Karpas-422 (cell line): ENCODE measurements at regions not wholly inside any gene's neighbourhood (a gene's known extent, or its start where the extent isn't known, plus 50 kb on each side); places are given as distances from the start of the nearest gene placed in this dataset.
"Not testable (repeated sequence)": the region's sequence is repeated elsewhere in the genome, so short reads cannot be mapped to it uniquely, and the experiment has no call there.

Source experiments
- DNase-seq: peaks from one replicate; pipeline ENCODE4 v3.0.0-alpha.2; 2015
- H2AFZ ChIP-seq: fragments of 200-600 bp; sonication (generic); 2 replicates; pipeline ENCODE4 v1.6.1; 2014; ENCODE audit warnings: antibody characterized with exemption, low read length, mixed read lengths
- H3K27ac ChIP-seq: fragments of 200-600 bp; sonication (generic); 2 replicates; pipeline ENCODE4 v1.5.1; 2014; ENCODE audit warnings: mild to moderate bottlenecking, low read length, moderate library complexity
- H3K27me3 ChIP-seq: fragments of 200-600 bp; sonication (generic); 2 replicates; pipeline ENCODE4 v1.6.1; 2014; ENCODE audit warnings: low read length, mixed read lengths
- H3K36me3 ChIP-seq: fragments of 200-600 bp; sonication (generic); 2 replicates; pipeline ENCODE4 v1.6.1; 2014; ENCODE audit warnings: low read length, mixed read lengths; ENCODE audit not compliant: insufficient read depth
- H3K4me1 ChIP-seq: fragments of 200-600 bp; sonication (generic); 2 replicates; pipeline ENCODE4 v1.6.1; 2014; ENCODE audit warnings: mild to moderate bottlenecking, low read length, mixed read lengths
- H3K4me2 ChIP-seq: fragments of 200-600 bp; sonication (generic); 2 replicates; pipeline ENCODE4 v1.6.1; 2014; ENCODE audit warnings: low read length, low read depth, mild to moderate bottlenecking; ENCODE audit not compliant: poor library complexity, severe bottlenecking
- H3K4me3 ChIP-seq: fragments of 200-600 bp; sonication (generic); 2 replicates; pipeline ENCODE4 v1.5.1; 2014; ENCODE audit warnings: mild to moderate bottlenecking, antibody characterized with exemption, low read length, mixed read lengths
- H3K79me2 ChIP-seq: fragments of 200-600 bp; sonication (generic); 2 replicates; pipeline ENCODE4 v1.6.1; 2014; ENCODE audit warnings: mild to moderate bottlenecking, low read length, mixed read lengths
- H3K9ac ChIP-seq: fragments of 200-600 bp; sonication (generic); 2 replicates; pipeline ENCODE4 v1.6.0; 2014; ENCODE audit warnings: low read length
- H3K9me2 ChIP-seq: fragments of 200-600 bp; sonication (generic), shearing (Covaris generic); replicated peaks from 2 replicates; pipeline ENCODE4 v1.6.0; 2014; ENCODE audit warnings: mild to moderate bottlenecking, low read length, moderate library complexity; ENCODE audit not compliant: insufficient read depth
- H3K9me3 ChIP-seq: fragments of 300-700, 200-600 bp; sonication (generic); 2 replicates; pipeline ENCODE4 v1.6.1; 2014; ENCODE audit warnings: low read length, mixed read lengths
- H4K20me1 ChIP-seq: fragments of 200-600 bp; sonication (generic); 2 replicates; pipeline ENCODE4 v1.6.1; 2014; ENCODE audit warnings: mild to moderate bottlenecking, antibody characterized with exemption, low read length, low read depth; ENCODE audit not compliant: insufficient read depth

GRCh38 chr2:137897082-137897481, 67.2 kb upstream of the HNMT start:
- Histone ChIP-seq H3K27me3 (no peaks in the 10 kb centered on the region), H3K36me3 (no peaks in the 10 kb centered on the region), H3K9ac (no peak overlapping the region), H3K79me2 (no peaks in the 10 kb centered on the region), H3K9me3 (no peaks in the 10 kb centered on the region), H3K4me2 (no peak overlapping the region), H4K20me1 (no peaks in the 10 kb centered on the region), H3K4me1 (no peaks in the 10 kb centered on the region), H2AFZ (no peak overlapping the region), H3K27ac (no peak overlapping the region), H3K4me3 (no peak overlapping the region), H3K9me2 (no peaks in the 10 kb centered on the region)
- DNase-seq, result no peak

DNA sequence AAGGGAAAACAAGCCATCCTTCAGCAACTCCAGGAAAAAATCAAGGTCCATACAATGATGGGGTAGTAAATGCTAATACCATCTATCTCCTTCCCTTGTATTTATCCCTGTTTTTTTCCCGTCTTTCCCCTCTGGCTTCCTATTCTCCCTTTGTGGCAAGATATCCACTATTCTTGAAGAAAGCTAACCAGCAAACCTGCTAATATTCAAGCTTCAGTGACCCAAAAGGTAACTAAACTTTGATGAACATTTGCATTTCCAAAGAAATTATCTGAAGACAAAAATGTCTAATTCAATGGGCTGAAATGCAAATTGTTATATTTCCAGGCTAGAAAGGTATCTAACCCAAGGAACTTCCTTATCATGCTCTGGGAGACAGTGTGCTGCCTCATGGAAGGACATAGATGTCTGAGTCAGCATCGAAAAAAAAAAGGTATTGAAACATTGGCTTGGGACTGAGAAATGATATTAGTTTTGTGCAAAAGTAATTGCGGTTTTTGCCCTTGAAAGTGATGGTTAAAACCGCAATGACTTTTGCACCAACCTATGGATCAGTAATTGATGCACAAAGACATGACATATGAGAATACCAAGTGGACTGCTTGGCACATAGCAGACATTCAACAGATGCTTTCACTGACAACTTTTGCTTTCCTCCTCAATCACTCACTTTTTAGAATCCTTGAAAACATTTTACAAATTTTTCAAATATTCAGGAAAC, 63.7 kb upstream of the HNMT start:
- Histone ChIP-seq H3K79me2 (no peaks in the 10 kb centered on the region), H2AFZ (no peak overlapping the region), H3K27ac (no peak overlapping the region), H3K4me3 (no peak overlapping the region), H3K36me3 (no peaks in the 10 kb centered on the region), H3K9me3 (no peaks in the 10 kb centered on the region), H3K9me2 (no peaks in the 10 kb centered on the region), H3K9ac (no peak overlapping the region), H3K4me2 (no peak overlapping the region), H3K4me1 (no peaks in the 10 kb centered on the region), H3K27me3 (no peaks in the 10 kb centered on the region), H4K20me1 (no peaks in the 10 kb centered on the region)
- no peak for DNase-seq

GRCh38 chr2:137910641-137911040, 53.6 kb upstream of the HNMT start:
- H3K4me3 ChIP-seq, result no peak overlapping the region
- no peaks in the 10 kb centered on the region for H3K9me2 ChIP-seq
- H2AFZ ChIP-seq, result no peak overlapping the region
- H3K27ac ChIP-seq, result no peak overlapping the region
- H3K27me3 ChIP-seq, result no peaks in the 10 kb centered on the region
- H3K4me1 ChIP-seq, result no peaks in the 10 kb centered on the region
- H3K4me2 ChIP-seq, result no peak overlapping the region
- no peaks in the 10 kb centered on the region for H3K36me3 ChIP-seq
- no peaks in the 10 kb centered on the region for H4K20me1 ChIP-seq
- no peak overlapping the region for H3K9ac ChIP-seq
- peak; percentile 65 for DNase-seq
- H3K9me3 ChIP-seq, result no peaks in the 10 kb centered on the region
- no peaks in the 10 kb centered on the region for H3K79me2 ChIP-seq

DNA sequence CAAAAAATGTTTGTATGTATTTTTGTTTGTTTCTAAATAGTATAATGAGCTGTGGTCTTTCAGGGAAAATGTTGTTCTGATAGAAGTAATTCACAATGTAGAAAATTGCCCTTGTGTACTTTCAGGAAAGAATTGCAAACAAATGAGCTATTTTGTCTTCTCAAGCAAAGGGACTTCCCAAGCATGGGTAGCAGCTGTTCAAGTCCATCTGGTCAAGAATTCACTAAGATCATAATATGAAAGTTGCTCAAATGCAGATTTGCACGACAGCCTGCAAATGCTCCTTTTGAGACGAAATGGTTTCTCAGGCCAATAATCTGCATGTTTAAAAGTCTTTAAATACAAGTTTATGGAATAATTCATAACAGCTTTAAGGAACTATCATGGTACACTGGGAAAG, 51.9 kb upstream of the HNMT start:
- DNase-seq, result no peak
- no peaks in the 10 kb centered on the region for H3K36me3 ChIP-seq
- no peak overlapping the region for H3K27ac ChIP-seq
- H3K79me2 ChIP-seq, result no peaks in the 10 kb centered on the region
- H3K9me3 ChIP-seq, result no peaks in the 10 kb centered on the region
- H3K4me2 ChIP-seq, result no peak overlapping the region
- no peaks in the 10 kb centered on the region for H3K27me3 ChIP-seq
- H3K4me1 ChIP-seq, result no peaks in the 10 kb centered on the region
- H2AFZ ChIP-seq, result no peak overlapping the region
- no peaks in the 10 kb centered on the region for H3K9me2 ChIP-seq
- H3K9ac ChIP-seq, result no peak overlapping the region
- H3K4me3 ChIP-seq, result no peak overlapping the region
- H4K20me1 ChIP-seq, result no peaks in the 10 kb centered on the region

DNA sequence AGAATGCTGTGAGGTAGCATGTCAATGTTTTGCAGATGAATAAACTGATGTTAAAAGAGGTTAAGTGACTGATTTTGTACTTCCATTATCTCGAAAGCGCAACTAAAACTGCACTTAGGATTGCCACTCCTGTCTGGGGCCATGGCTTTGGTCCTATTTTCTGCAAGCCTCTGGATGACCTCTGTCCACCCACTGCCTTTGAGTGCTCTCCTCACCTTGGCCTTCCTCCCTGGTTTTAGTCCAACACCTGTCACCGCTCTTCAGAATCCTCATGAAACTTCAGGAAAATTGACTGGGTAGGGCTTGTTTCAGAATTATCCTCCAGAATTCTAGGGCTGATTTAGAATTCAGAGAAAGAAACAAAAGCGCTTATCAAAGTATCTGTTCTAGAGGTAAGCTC, 51.1 kb upstream of the HNMT start:
- Histone ChIP-seq H3K9me2 (no peaks in the 10 kb centered on the region), H3K9me3 (no peaks in the 10 kb centered on the region), H4K20me1 (no peaks in the 10 kb centered on the region), H3K27ac (no peak overlapping the region), H3K36me3 (no peaks in the 10 kb centered on the region), H3K4me2 (no peak overlapping the region), H2AFZ (no peak overlapping the region), H3K9ac (no peak overlapping the region), H3K27me3 (no peaks in the 10 kb centered on the region), H3K4me1 (no peaks in the 10 kb centered on the region), H3K4me3 (no peak overlapping the region), H3K79me2 (no peaks in the 10 kb centered on the region)
- DNase-seq, result no peak

DNA sequence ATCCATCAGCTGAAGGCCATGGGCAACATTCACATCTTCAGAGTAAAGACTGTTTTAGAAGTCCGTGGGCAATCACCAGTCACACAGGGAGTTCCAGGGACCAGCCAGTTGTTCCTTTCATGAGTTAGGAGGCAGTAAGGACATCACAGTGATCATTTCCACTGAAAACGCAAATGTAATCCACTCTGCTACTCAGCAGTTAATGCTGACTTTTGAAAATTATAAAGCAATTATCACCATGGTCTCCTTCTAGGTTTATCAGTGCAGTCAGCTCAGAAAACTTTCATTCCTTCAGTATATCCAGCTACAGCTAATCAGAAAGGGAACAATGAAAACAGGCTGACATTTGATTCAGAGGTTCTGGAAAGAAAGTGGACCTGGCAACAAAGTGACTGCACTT, 50.6 kb upstream of the HNMT start:
- H3K9ac ChIP-seq, DNase-seq, H3K9me3 ChIP-seq, H3K4me1 ChIP-seq, H4K20me1 ChIP-seq, H3K4me2 ChIP-seq, H3K27ac ChIP-seq, H3K79me2 ChIP-seq, H2AFZ ChIP-seq, H3K27me3 ChIP-seq, H3K36me3 ChIP-seq, H3K9me2 ChIP-seq, H3K4me3 ChIP-seq: not testable (repeated sequence)
